ENCODE measurements at regions not wholly inside any gene's neighbourhood (a gene's known extent, or its start where the extent isn't known, plus 50 kb on each side); places are given as distances from the start of the nearest gene placed in this dataset.
A peak's percentile ranks its signal among the peaks of the same experiment; 100 is the strongest.
"Not testable (repeated sequence)": the region's sequence is repeated elsewhere in the genome, so short reads cannot be mapped to it uniquely, and the experiment has no call there.

DNA sequence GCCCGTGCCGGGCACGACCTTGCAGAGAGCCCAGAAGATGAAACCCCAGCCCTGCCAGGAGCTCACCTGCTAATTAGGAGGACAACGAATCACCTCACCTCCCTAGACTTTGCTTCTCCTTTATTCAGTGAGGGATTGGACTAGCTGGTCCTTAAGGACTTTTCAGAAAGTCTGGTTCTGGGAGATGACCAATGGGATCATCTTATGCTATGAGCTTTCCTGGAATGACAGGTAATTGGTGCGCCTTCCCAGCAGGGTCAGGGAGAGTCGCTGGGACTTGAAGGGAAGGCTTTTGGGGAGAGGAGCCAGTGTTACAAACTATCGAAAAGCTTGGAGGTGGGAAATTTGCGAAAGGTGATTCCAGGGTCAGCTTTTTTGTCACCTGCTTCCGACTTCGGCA, 159.1 kb downstream of the KLRB1 start:
- DNase-seq: not testable (repeated sequence)

DNA sequence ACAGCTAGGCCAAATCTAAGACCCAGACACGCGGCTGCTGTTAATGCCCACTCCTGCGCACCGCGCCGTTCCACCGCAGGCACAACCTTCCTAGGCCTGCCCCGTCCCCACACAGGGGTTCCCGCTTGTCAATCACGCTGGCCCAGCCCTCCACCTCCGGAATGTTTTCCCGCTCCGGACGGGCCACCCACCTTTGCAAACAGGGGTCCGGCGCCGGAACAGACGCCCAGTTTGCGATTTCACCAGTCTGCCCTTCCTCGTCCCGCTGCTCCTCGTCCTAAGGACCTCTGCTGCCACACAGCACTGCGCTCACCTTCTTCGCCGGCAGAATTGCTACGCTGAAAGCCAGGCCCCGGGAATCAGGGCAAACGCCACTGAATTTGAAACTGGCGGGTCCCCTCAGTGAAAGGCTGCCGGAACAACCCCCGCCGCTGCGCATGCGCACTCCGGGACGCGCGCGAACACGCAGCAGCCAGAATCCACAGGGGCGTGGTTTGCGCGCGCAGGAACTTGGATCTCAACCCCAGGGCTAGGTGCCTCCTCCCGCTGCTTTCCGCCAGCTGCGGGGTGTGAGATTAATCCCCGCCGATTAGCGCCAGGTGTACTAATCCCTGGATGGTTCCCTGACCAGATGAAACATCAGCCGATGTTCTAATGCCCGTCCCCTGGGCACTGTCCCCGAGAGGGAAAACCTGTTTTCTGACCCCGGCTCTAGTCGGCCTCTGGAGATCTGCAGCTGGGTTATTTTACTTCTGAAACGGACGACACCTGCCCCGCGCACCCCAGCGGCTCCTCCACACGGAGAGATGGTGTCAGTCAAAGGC, 159.7 kb downstream of the KLRB1 start:
- DNase-seq: peak; percentile 91

GRCh38 chr12:9446883-9447761, 160.6 kb downstream of the KLRB1 start:
- DNase-seq: not testable (repeated sequence)

DNA sequence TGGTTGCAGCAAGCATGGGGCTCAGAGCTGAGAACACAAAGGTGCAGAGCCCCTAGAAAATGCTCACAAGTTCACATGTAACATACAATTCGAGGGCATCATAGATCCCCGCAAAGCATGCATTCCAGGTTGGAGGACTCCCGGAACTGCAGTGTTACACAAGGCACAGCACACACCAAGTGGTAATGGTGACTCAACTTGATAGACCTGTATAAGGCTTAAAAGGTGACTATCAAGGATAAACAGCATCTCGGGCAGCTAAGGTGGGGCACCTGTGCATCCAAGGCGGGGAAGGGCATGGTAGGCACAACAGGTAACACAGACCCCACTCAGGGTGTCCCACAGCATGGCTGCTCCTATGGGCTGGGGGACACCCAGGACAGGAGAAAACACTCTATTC, 167.3 kb downstream of the KLRB1 start:
- not testable (repeated sequence) for DNase-seq

DNA sequence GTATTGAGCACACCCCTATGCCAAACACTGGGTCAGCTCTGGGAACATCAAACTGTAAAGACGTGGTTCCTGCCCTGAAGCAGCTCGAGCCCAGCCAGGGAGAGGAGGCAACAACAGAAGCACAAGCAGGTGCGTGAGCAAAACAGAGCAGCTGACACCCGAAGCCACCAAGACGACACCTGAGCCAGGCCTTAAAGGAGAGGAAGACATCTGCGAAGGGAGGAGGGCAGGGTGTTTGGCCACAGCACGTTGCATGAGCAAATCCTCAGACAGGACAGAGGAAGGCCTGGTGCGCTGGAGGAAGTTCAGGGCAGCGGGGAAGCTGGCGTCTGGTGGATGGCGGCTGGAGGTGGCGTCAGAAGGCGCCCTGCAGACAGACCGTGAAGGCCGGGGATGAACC, 172.0 kb downstream of the KLRB1 start:
- DNase-seq: not testable (repeated sequence)

DNA sequence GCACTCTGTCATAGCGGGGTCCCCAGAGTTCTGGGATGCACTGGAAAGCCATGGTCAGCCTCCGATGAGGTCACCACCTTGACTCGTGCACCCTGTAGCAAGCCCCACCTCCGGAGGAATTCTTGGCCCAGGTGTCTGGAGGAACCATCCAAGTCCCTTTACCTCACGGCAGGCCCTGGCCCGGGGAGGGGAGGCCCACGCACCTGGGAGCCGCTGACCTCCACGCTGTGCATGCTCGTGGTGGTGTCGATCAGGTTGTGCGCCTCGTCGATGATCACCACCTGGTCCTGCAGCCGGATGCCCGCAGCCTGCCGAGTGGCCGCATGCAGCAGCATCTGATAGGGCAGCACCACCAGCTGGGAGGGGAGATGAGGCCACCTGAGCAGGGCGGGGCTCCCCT, 177.3 kb downstream of the KLRB1 start:
- not testable (repeated sequence) for DNase-seq

- DNase-seq: not testable (repeated sequence)
These were observed 178.9 kb downstream of the KLRB1 start for GRCh38 chr12:9428856-9429255.

- DNase-seq: not testable (repeated sequence)
These were observed 182.3 kb downstream of the KLRB1 start for GRCh38 chr12:9425429-9425828.

DNA sequence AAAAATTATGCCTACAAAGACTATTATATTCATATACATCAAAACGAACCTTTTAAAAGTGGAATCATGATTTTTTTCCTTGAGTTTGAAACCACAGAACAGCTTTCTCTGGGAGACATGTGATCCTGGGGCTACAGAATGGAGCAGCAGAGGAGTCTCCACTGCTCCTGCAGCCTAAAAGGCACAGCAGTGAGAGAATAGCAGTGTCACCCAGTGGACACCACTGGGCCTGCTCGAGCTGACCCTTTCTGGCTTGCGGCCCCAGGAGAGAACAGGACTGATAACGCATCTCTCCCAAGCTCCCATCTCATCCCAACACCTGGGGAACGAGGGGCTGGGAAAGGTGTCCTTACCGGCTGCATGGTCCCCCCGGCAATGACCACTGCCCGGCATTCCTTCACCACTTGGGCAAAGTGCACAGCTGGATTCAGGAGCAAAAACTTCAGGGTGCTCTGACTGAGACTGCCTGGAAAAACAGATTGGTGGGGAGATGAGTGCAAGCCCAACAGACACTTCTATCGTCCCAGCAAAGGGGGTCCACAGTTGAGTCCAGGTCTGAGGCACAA, 183.5 kb downstream of the KLRB1 start:
- not testable (repeated sequence) for DNase-seq

DNA sequence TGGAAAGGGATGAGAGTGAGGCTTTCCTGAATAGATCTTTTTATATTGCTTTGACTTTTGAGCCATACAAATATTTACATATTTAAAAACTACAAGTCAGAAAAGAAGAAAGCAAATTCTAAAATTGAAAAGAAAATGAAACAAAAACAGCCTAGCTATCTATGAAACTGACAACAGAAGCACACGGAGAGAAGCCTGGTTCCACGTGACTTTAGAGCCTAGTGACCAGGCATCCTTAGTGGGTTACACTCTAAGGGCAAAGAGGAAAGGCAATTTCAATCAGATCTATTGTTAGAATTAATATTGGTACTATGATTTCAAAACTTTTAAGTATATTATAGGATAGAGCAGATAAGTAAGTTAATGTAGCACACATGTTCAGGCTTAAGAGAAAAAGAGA, 185.0 kb downstream of the KLRB1 start:
- not testable (repeated sequence) for DNase-seq

GRCh38 chr12:9421520-9422086, 186.1 kb downstream of the KLRB1 start:
- not testable (repeated sequence) for DNase-seq

GRCh38 chr12:9420817-9421519, 186.7 kb downstream of the KLRB1 start:
- not testable (repeated sequence) for DNase-seq

DNA sequence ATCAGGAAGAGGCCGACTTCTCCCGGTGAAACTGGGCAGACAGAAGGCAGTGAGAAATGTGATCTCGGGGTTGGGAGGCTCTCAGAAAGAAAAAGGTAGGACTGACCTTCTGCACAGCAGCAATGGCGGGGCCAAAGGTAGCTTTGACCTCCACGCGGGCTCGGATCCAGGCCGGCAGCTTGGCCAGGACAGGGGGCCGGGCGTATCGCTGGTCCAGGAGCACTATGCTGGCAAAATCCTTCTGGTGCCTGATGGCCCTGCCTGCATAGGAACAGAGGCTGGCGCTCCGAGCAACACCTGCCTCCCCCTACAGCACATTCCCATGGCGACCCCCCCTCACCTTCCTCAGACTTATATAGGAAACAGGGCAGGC, 189.1 kb downstream of the KLRB1 start:
- not testable (repeated sequence) for DNase-seq

DNA sequence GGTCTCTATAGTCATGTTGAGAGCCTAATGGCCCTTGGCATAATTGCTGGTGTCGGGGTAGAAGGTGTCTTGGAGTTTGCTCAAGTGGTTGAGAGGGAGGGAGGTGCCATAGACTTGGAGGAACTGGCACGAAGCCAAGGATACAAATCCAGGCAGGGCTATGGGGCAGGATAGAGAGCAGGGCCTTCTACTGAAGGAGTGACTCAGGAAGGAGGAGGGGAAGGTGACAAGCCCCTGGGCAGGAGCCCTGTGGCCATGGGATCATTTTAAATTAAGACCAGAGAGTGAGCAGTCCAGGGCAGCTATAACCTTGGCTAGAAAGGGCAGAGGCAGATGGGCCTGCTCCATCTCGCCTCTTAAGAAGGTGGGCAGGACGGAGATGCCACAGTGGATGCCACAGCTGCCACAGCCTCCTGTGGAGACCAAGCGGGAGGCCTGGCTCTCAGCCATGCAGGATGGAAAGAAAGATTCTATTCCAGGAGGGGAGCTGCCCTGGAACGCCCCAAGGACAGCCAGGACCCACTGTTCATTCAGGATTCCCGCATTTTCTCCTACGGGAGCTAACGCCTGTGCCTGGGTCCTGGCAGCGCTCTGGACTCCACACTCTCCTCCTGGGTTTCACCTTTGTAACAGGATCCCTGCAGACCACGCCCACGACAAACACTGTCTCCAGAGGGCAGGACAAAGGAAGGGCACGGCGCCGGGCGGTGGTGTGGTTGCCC, 189.6 kb downstream of the KLRB1 start:
- not testable (repeated sequence) for DNase-seq

DNA sequence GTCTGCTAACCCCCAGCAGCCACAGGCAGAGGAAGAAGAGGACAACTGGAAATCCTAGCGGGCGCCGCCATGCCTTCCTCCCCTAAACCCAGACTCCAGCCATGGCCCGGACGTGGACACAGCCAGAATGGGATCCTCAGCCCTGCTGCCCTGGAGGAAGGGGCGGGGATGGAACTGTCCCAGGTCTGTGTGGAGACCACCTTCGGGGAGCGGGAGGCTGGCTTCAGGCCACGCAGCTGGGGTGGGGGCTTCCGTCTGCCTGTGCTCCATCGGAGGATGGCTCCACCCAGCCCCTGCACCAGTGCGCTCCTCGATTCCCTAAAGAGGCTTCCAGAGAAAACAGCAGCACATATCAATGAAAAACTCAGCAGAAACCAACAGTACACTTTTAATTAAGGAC, 190.4 kb downstream of the KLRB1 start:
- DNase-seq: not testable (repeated sequence)

GRCh38 chr12:9416346-9416745, 191.4 kb downstream of the KLRB1 start:
- DNase-seq: not testable (repeated sequence)

- not testable (repeated sequence) for DNase-seq
These were observed 191.8 kb downstream of the KLRB1 start for GRCh38 chr12:9415898-9416297.

DNA sequence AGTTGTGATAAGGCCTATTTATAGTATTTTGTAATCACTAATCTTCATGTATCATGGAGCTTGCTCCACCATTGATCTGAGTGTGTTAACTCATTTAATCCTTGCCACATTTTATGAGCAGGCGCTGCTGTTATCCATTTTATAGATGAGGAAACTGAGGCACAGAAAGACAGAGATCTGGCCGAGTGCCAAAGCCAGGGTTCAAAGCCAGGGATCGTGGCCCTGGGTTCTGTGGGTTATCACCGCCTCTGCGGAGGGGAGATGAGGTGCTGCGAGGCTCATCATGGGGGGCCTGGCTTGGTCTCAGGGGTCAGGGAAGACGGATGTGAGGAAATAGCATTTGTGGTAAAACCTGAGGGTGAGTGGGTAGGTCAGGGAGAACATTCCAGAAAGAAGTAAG, 193.9 kb downstream of the KLRB1 start:
- DNase-seq: not testable (repeated sequence)

DNA sequence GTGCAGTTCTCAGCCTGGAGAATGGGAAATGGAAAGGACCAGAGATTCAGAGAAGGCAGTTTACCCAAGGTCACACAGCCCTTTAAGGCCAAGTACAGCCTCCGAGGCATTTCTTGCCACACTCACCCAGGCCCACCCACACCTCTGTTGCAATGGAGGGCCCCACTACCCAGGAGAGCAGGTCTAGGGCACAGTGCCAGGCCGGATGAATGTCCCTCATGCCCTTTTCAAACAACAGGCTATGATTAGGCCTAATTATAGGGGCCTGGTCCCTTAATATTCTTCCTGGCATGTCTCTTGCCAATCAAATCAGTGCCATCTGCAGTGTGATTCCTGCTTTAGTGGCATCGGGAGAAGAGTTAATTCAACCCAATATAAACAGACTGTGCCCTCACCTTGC, 195.3 kb downstream of the KLRB1 start:
- not testable (repeated sequence) for DNase-seq

GRCh38 chr12:9411616-9412268, 196.0 kb downstream of the KLRB1 start:
- not testable (repeated sequence) for DNase-seq

- DNase-seq: not testable (repeated sequence)
These were observed 199.2 kb upstream of the PZP start for GRCh38 chr12:9407425-9407748.

All from activated CD4-positive, alpha-beta T cell treated with anti-CD3 and anti-CD28 coated beads, Interleukin-2, amount 50 U/mL, for 16 hours (primary cell).